Gastrocnemius medialis (tissue), 4 donors: ENCODE measurements at regions not wholly inside any gene's neighbourhood (a gene's known extent, or its start where the extent isn't known, plus 50 kb on each side); places are given as distances from the start of the nearest gene placed in this dataset.

ENCODE experiments used
- ATAC-seq, 2 donors: fragments of 150-250 bp; one replicate each; pipeline ENCODE4 v1.9.1; 2016
- DNase-seq, 2 donors: peaks; one replicate each; pipeline ENCODE4 v3.0.0-alpha.2; 2019
- H3K27ac ChIP-seq, 4 donors: fragments of 200-600 bp; sonication (generic); 1 replicate in 1 of 4; 2 replicates in 3 of 4; pipeline ENCODE4 v1.5.1; 2016 to 2018; ENCODE audit warnings: mild to moderate bottlenecking in 2 of 4, moderate library complexity in 1 of 4
- H3K27me3 ChIP-seq, 3 donors: fragments of 200-600 bp; sonication (generic) in 2 of 3; 1 replicate in 1 of 3; 2 replicates in 2 of 3; pipeline versions ENCODE4 v1.5.1 to v1.6.0; 2016 to 2019; ENCODE audit warnings: mild to moderate bottlenecking in 1 of 3, moderate library complexity in 1 of 3
- H3K36me3 ChIP-seq, 2 donors: fragments of 200-600 bp; sonication (generic) in 1 of 2; one replicate each; pipeline ENCODE4 v1.5.1; 2017 to 2018
- H3K4me1 ChIP-seq, 2 donors: fragments of 200-600 bp; sonication (generic) in 1 of 2; one replicate each; pipeline ENCODE4 v1.5.1; 2016 to 2017; ENCODE audit warnings: mild to moderate bottlenecking in 2 of 2
- H3K4me3 ChIP-seq, 4 donors: fragments of 200-600 bp; sonication (generic) in 3 of 4; 1 replicate in 1 of 4; 2 replicates in 3 of 4; pipeline ENCODE4 v1.5.1; 2016 to 2019; ENCODE audit warnings: mild to moderate bottlenecking in 2 of 4
- H3K9me3 ChIP-seq, 3 donors: fragments of 200-600 bp; sonication (generic) in 2 of 3; 1 replicate in 1 of 3; 2 replicates in 2 of 3; pipeline ENCODE4 v1.5.1; 2016 to 2019
- POLR2A ChIP-seq, 2 donors: fragments of 450-650 bp; IDR thresholded peaks; one replicate each; pipeline ENCODE4 v1.6.1; 2017; ENCODE audit warnings: antibody characterized with exemption in 2 of 2, mild to moderate bottlenecking in 2 of 2, moderate library complexity in 2 of 2
- in situ Hi-C, 4 donors: fragments of 200-750 bp; cut with MboI; loops; one replicate each; pipeline versions ENCODE4 v1.15.0 to v1.8.0; 2017; ENCODE audit warnings: low sequenced_read_pairs in 4 of 4
- intact Hi-C: fragments of 100-400 bp; cut with DNase I; formaldehyde crosslinking; loops from one replicate; pipeline ENCODE4 v1.15.1; 2023; ENCODE audit warnings: low total_unique reads
- TF ChIP-seq, protein P1 (sequence below), 5 experiments: fragments of 450-650 bp in 3 of 5; fragments of 200-600 bp in 2 of 5; sonication (generic) in 2 of 5; IDR thresholded peaks in 4 of 5; conservative IDR thresholded peaks in 1 of 5; 1 replicate in 4 of 5; 2 replicates in 1 of 5; pipeline ENCODE4 v1.5.1; 2016 to 2019; ENCODE audit warnings: antibody characterized with exemption in 5 of 5, mild to moderate bottlenecking in 3 of 5, moderate library complexity in 3 of 5

DNA sequence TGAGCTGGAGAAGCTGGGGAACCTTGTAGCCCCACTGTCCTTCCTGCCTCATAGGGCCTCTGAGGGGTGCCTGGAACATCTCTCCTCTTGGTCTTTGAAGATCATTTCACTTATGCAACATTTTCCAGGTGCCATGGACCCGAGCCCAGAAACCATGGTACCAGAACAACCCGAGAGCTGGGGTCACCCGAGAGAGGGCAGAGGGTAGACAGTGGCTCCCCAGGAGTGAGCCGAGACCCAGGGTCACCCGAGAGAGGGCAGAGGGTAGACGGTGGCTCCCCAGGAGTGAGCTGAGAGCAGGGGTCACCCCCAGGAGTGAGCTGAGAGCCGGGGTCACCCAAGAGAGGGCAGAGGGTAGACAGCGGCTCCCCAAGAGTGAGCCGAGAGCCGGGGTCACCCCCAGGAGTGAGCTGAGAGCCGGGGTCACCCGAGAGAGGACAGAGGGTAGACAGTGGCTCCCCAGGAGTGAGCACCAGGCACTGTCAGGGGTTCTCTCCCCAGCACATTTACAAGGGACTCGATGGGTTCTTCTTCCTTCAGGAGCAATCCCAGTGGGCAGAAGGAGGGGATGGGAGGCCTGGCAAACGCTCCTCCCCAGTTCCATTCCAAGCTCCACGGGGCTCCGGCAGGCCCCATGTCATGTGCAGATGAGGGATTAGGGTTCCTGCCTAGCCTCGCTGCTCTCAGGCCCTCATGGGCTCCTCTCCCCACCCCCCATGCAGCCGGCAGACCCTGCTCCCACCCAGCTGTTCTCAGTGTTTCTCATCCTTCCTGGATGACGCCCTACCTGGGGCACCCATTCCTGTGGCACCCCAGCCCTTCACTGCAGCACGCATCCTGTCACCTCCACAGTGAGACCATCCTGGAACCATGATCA, 163.5 kb downstream of the RTP5 start:
- Histone ChIP-seq H3K36me3 (no peaks in the 10 kb centered on the region), H3K27ac (no peak overlapping the region), H3K4me1 (no peaks in the 10 kb centered on the region), H3K9me3 (no peaks in the 10 kb centered on the region), H3K27me3 (peaks cover 3 to 19% (median 5%) of the 10 kb centered on the region in 3 donors), H3K4me3 (no peak overlapping the region)
- no peak for DNase-seq
- TF ChIP-seq POLR2A (IDR thresholded peaks at IDR 0.05): no peak
- TF ChIP-seq, protein P1, sequence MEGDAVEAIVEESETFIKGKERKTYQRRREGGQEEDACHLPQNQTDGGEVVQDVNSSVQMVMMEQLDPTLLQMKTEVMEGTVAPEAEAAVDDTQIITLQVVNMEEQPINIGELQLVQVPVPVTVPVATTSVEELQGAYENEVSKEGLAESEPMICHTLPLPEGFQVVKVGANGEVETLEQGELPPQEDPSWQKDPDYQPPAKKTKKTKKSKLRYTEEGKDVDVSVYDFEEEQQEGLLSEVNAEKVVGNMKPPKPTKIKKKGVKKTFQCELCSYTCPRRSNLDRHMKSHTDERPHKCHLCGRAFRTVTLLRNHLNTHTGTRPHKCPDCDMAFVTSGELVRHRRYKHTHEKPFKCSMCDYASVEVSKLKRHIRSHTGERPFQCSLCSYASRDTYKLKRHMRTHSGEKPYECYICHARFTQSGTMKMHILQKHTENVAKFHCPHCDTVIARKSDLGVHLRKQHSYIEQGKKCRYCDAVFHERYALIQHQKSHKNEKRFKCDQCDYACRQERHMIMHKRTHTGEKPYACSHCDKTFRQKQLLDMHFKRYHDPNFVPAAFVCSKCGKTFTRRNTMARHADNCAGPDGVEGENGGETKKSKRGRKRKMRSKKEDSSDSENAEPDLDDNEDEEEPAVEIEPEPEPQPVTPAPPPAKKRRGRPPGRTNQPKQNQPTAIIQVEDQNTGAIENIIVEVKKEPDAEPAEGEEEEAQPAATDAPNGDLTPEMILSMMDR (IDR thresholded peaks at IDR 0.05 in 4 of 5, conservative IDR thresholded peaks at IDR 0.05 in 1 of 5): no peak
- no peak for ATAC-seq
- in situ Hi-C loops: no loop called here
- intact Hi-C loops: no loop called here

DNA sequence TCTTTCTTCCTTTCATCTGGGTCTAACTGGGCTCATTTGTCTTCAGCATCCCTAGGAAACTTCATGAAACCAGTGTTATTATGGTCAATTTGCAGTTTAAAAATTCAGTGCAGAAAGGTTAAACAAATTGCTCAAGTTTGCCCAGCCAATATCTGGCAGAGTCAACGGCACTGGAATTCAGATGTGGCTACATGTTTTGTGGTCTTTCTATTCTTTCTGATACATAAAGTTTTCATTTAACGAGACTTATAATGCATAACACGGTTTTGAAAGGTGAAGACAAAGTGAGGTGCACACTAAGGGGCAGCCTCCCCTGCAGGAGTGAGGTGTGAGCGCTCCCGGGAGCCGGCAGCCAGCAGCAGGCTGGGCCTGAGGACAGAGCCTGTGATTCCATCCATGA, 164.6 kb downstream of the RTP5 start:
- no peak overlapping the region for H3K27ac ChIP-seq
- no peaks in the 10 kb centered on the region for H3K4me1 ChIP-seq
- TF ChIP-seq, protein P1 (IDR thresholded peaks at IDR 0.05 in 4 of 5, conservative IDR thresholded peaks at IDR 0.05 in 1 of 5): no peak
- TF ChIP-seq POLR2A (IDR thresholded peaks at IDR 0.05): no peak
- in situ Hi-C loops (no loop called here), intact Hi-C loops (no loop called here)
- DNase-seq: no peak
- peaks cover 5 to 25% (median 7%) of the 10 kb centered on the region in 3 donors for H3K27me3 ChIP-seq
- H3K4me3 ChIP-seq: no peak overlapping the region
- H3K9me3 ChIP-seq: no peaks in the 10 kb centered on the region
- no peak for ATAC-seq
- H3K36me3 ChIP-seq: no peaks in the 10 kb centered on the region

DNA sequence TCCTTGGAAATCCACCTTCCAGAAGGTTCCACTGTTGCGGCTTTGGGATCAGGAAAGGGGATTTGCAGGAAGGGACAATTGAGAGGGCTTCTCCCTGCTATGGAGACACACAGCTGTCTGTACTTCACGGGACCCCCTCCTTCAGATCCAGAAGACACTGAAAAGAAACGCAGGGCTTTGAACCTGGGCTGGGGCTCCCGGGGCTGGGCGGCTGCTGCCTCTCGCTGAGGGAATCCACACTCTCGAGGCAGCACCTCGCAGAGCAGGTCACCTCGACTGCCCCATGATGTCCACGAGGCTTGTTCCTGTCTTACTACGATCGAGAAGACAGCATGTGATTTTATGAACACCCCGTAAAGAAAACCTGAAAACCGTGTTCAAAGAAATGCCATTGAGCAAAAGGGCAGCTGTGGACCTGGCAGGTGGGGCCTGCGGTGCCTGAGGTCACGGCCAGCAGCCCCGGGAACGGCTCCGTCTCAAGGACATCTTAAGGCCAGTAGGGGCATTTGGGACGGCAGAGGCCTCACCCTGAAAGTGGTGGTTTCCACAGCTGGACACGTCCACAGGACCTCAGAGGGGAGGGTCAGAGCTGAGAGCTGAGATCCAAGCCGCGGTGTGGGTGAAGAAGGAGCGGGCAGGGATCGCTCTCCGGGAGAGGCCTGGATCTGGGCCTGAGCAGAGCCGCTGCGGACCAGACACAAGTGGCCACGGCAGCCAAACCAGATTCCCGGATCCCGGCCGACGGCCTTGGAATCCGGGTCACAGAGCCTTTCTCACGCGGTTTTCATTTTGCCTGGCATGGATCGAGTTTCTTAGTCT, 165.7 kb downstream of the RTP5 start:
- H3K9me3 ChIP-seq: no peaks in the 10 kb centered on the region
- no peak for ATAC-seq
- no peak overlapping the region for H3K27ac ChIP-seq
- H3K4me3 ChIP-seq: no peak overlapping the region
- peaks cover 5 to 25% (median 10%) of the 10 kb centered on the region in 3 donors for H3K27me3 ChIP-seq
- TF ChIP-seq, protein P1 (IDR thresholded peaks at IDR 0.05 in 4 of 5, conservative IDR thresholded peaks at IDR 0.05 in 1 of 5): no peak
- TF ChIP-seq POLR2A (IDR thresholded peaks at IDR 0.05): no peak
- in situ Hi-C loops: no loop called here
- H3K4me1 ChIP-seq: no peaks in the 10 kb centered on the region
- no peak for DNase-seq
- H3K36me3 ChIP-seq: no peaks in the 10 kb centered on the region
- intact Hi-C loops: no loop called here

DNA sequence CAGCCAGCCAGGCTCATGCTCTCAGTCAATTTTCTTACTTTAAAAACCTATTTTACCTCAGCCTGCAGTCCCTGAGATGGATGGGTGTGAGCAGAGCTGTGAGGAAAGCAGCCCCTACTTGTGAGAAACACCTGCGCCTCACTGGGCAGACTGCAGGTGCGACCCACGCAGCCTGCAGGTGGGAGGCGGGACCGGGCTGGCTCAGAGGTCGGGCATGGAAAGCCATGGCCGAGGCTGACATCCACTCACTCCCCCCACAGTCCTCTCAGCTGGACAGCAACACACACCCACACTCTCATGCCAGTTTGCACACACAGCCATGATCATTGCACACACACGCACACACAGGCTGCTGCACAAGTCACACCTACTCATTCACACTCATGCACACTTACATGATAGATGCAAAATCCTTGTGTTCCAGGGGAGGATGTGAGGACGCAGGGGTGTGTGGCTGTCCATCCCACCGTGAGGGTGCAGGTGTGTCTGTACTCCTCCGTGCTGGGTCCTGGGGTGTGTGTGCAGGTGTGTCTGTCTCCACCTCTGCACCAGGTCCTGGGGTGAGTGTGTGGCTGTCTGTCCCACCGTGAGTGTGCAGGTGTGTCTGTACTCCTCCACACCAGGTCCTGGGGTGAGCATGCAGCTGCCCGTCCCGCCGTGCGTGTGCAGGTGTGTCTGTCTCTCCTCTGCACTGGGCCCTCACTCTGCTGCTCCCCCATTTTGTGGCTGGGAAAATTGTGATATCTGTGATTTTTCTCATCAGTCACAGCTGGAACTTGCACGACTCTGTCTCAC, 166.5 kb downstream of the RTP5 start:
- Histone ChIP-seq H3K4me3 (no peak overlapping the region), H3K36me3 (no peaks in the 10 kb centered on the region), H3K27me3 (peaks cover 5 to 25% (median 10%) of the 10 kb centered on the region in 3 donors), H3K4me1 (no peaks in the 10 kb centered on the region), H3K9me3 (no peaks in the 10 kb centered on the region), H3K27ac (no peak overlapping the region)
- in situ Hi-C loops: no loop called here
- DNase-seq: no peak
- no peak for ATAC-seq
- no peak for TF ChIP-seq POLR2A (IDR thresholded peaks at IDR 0.05)
- TF ChIP-seq, protein P1 (IDR thresholded peaks at IDR 0.05 in 4 of 5, conservative IDR thresholded peaks at IDR 0.05 in 1 of 5): no peak
- intact Hi-C loops: no loop called here
